ENCODE measurements at regions not wholly inside any gene's neighbourhood (a gene's known extent, or its start where the extent isn't known, plus 50 kb on each side); places are given as distances from the start of the nearest gene placed in this dataset.
A peak's percentile ranks its signal among the peaks of the same experiment; 100 is the strongest.

GRCh38 chr9:91087462-91087759, 274.3 kb downstream of the AUH start:
- Histone ChIP-seq H3K27ac (ENCODE audit: low read depth in 2 of 2, low read length in 1 of 2) (no peak overlapping the region), H3K4me3 (ENCODE audit: low read depth in 2 of 2, low read length in 1 of 2) (no peak overlapping the region), H3K9me2 (no peaks in the 10 kb centered on the region), H3K9me3 (no peaks in the 10 kb centered on the region), H3F3A (replicated peaks; ENCODE audit: insufficient read depth) (no peaks in the 10 kb centered on the region), H3K9ac (no peak overlapping the region), H3K36me3 (replicated peaks in 1 of 2; ENCODE audit: control insufficient read depth in 1 of 2, insufficient read depth in 2 of 2, low read length in 1 of 2) (no peaks in the 10 kb centered on the region), H4K20me1 (ENCODE audit: insufficient read depth) (no peaks in the 10 kb centered on the region), H2AFZ (ENCODE audit: low read depth) (no peak overlapping the region), H3K79me2 (ENCODE audit: insufficient read depth) (no peaks in the 10 kb centered on the region), H3K4me2 (no peak overlapping the region), H3K27me3 (ENCODE audit: insufficient read depth) (no peaks in the 10 kb centered on the region), H3K4me1 (ENCODE audit: control insufficient read depth in 1 of 2, insufficient read depth in 2 of 2, low read depth in 1 of 2, low read length in 1 of 2) (no peaks in the 10 kb centered on the region; a peak in 1 of 4 replicates)
- no peak for DNase-seq
- TF ChIP-seq, protein P1, sequence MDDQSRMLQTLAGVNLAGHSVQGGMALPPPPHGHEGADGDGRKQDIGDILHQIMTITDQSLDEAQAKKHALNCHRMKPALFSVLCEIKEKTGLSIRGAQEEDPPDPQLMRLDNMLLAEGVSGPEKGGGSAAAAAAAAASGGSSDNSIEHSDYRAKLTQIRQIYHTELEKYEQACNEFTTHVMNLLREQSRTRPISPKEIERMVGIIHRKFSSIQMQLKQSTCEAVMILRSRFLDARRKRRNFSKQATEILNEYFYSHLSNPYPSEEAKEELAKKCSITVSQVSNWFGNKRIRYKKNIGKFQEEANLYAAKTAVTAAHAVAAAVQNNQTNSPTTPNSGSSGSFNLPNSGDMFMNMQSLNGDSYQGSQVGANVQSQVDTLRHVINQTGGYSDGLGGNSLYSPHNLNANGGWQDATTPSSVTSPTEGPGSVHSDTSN (IDR thresholded peaks at IDR 0.05) = no peak
- no peak for TF ChIP-seq RFX5 (IDR thresholded peaks at IDR 0.05; ENCODE audit: low read length)
- TF ChIP-seq TCF12 (IDR thresholded peaks at IDR 0.05) = no peak
- no peak for TF ChIP-seq ELF1 (IDR thresholded peaks at IDR 0.05)
- TF ChIP-seq MXI1 (IDR thresholded peaks at IDR 0.05; ENCODE audit: low read depth, low read length) = no peak
- TF ChIP-seq YY1 (IDR thresholded peaks at IDR 0.05; ENCODE audit: low read depth) = no peak
- TF ChIP-seq RXRA (IDR thresholded peaks at IDR 0.05; ENCODE audit: borderline replicate concordance, low read depth) = no peak
- no peak for TF ChIP-seq TAF1 (IDR thresholded peaks at IDR 0.05; ENCODE audit: borderline replicate concordance, low read depth, low read length)
- ChIA-PET CTCF (no interaction called here), POLR2A (no interaction called here)

- DNase-seq = no peak
- H3F3A ChIP-seq (replicated peaks; ENCODE audit: insufficient read depth) = no peaks in the 10 kb centered on the region
- CTCF ChIA-PET = interaction anchor here (1.1 to 1.4 kb wide), 3 partner anchors 58 to 192 kb away, joined by 3 read pairs; no protein-coding TSS in a partner anchor
- H3K4me3 ChIP-seq (ENCODE audit: low read depth in 2 of 2, low read length in 1 of 2) = no peak overlapping the region
- H2AFZ ChIP-seq (ENCODE audit: low read depth) = no peak overlapping the region
- no peak overlapping the region for H3K4me2 ChIP-seq
- POLR2A ChIA-PET = interaction anchor here (0.9 kb wide), 1 partner anchor 17 kb away, joined by 6 read pairs; no protein-coding TSS in a partner anchor
- no peaks in the 10 kb centered on the region for H3K9me2 ChIP-seq
- WGBS (ENCODE audit: low lambda C conversion rate) = 45% methylated on average over 6 of the region's 6 CpGs
- H3K36me3 ChIP-seq (replicated peaks in 1 of 2; ENCODE audit: control insufficient read depth in 1 of 2, insufficient read depth in 2 of 2, low read length in 1 of 2) = no peaks in the 10 kb centered on the region
- H3K9me3 ChIP-seq = no peaks in the 10 kb centered on the region
- H3K27me3 ChIP-seq (ENCODE audit: insufficient read depth) = no peaks in the 10 kb centered on the region
- no peak overlapping the region for H3K27ac ChIP-seq (ENCODE audit: low read depth in 2 of 2, low read length in 1 of 2)
- H3K9ac ChIP-seq = no peak overlapping the region
- H4K20me1 ChIP-seq (ENCODE audit: insufficient read depth) = no peaks in the 10 kb centered on the region
- H3K79me2 ChIP-seq (ENCODE audit: insufficient read depth) = no peaks in the 10 kb centered on the region
- no peaks in the 10 kb centered on the region; a peak in 1 of 4 replicates for H3K4me1 ChIP-seq (ENCODE audit: control insufficient read depth in 1 of 2, insufficient read depth in 2 of 2, low read depth in 1 of 2, low read length in 1 of 2)
- TF ChIP-seq CHD2 (IDR thresholded peaks at IDR 0.05; ENCODE audit: low read length, partially characterized antibody) (no peak), CTCF (IDR thresholded peaks at IDR 0.05) (peak; percentile 45), RXRA (IDR thresholded peaks at IDR 0.05; ENCODE audit: borderline replicate concordance, low read depth) (no peak), FOXJ3 (CRISPR knock-in tag; IDR thresholded peaks at IDR 0.05) (no peak), TEAD4 (IDR thresholded peaks at IDR 0.05; ENCODE audit: borderline replicate concordance, insufficient read depth) (no peak), RCOR1 (IDR thresholded peaks at IDR 0.05; ENCODE audit: low read length) (no peak), RAD21 (IDR thresholded peaks at IDR 0.05; ENCODE audit: low read length) (peak; percentile 63), EZH2phosphoT487 (IDR thresholded peaks at IDR 0.05; ENCODE audit: borderline replicate concordance, low read depth) (no peak)
- TF ChIP-seq, protein P2, sequence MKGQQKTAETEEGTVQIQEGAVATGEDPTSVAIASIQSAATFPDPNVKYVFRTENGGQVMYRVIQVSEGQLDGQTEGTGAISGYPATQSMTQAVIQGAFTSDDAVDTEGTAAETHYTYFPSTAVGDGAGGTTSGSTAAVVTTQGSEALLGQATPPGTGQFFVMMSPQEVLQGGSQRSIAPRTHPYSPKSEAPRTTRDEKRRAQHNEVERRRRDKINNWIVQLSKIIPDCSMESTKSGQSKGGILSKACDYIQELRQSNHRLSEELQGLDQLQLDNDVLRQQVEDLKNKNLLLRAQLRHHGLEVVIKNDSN (IDR thresholded peaks at IDR 0.05; ENCODE audit: borderline replicate concordance, low read depth) = no peak
- TF ChIP-seq, protein P3, sequence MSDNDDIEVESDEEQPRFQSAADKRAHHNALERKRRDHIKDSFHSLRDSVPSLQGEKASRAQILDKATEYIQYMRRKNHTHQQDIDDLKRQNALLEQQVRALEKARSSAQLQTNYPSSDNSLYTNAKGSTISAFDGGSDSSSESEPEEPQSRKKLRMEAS (IDR thresholded peaks at IDR 0.05; ENCODE audit: low read depth) = no peak
- TF ChIP-seq, protein P4, sequence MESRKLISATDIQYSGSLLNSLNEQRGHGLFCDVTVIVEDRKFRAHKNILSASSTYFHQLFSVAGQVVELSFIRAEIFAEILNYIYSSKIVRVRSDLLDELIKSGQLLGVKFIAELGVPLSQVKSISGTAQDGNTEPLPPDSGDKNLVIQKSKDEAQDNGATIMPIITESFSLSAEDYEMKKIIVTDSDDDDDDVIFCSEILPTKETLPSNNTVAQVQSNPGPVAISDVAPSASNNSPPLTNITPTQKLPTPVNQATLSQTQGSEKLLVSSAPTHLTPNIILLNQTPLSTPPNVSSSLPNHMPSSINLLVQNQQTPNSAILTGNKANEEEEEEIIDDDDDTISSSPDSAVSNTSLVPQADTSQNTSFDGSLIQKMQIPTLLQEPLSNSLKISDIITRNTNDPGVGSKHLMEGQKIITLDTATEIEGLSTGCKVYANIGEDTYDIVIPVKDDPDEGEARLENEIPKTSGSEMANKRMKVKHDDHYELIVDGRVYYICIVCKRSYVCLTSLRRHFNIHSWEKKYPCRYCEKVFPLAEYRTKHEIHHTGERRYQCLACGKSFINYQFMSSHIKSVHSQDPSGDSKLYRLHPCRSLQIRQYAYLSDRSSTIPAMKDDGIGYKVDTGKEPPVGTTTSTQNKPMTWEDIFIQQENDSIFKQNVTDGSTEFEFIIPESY (IDR thresholded peaks at IDR 0.05; ENCODE audit: borderline replicate concordance, low read depth) = no peak
Observed at GRCh38 chr9:91089405-91090129, 272.2 kb downstream of the AUH start.
